ENCODE measurements at regions not wholly inside any gene's neighbourhood (a gene's known extent, or its start where the extent isn't known, plus 50 kb on each side); places are given as distances from the start of the nearest gene placed in this dataset.

- peak; percentile 9 for DNase-seq (ENCODE audit: low read depth)
These were observed 200.3 kb downstream of the TLE1 start for GRCh38 chr9:81489046-81489445.

DNA sequence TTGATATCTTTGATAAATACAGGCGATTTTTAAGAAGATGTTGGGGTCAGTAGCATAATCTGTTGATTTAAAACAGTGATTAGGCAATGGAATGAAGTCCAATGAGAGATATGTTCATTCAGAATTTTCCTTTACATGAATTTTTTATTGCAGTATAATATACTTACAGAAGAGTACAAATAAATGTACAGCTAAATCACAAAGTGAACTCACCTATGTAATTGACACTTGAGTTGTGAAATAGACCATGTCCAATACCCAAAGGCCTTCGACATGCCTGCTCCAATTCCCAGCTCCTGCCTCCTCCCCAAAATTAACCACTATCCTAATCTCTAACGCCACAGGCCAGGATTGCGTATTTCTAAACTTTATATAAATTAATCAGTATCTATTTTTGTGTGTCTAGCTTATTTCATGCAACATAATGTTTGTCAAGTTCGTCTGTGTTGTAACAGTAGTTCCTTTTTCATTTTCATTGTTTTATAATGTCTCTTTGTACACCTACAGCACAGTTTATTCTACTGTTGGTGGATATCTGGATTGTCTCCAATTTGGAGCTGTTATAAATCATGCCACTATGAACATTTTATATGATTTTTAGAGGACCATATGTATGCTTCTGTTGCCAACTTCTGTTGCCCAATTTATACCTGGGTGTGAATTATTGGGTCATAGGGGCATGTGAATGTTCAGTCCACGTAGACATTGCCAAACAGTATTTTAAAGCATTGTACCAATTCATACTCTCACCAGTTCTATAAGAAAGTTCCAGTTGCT lies 208.3 kb downstream of the TLE1 start:
- DNase-seq (ENCODE audit: low read depth): no peak

DNA sequence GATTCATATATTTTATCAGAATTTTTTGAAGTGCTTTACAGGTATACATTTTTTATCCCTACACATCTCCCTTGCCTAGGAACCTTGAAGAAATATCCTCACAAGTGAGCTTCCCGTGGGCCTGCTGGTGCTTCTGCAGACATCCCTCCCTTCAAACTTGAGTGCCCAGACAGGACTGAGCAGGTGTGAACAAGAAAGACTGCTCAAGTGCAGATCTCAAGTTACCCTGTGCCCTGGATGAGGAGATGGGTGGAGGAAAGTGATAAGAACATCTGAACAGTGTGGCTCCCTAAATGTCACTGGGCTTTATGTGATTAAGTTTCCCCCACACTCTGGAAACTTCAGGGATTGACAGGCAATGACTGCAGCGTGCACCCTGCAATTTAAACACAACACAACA lies 209.8 kb downstream of the TLE1 start:
- no peak for DNase-seq (ENCODE audit: low read depth)

DNA sequence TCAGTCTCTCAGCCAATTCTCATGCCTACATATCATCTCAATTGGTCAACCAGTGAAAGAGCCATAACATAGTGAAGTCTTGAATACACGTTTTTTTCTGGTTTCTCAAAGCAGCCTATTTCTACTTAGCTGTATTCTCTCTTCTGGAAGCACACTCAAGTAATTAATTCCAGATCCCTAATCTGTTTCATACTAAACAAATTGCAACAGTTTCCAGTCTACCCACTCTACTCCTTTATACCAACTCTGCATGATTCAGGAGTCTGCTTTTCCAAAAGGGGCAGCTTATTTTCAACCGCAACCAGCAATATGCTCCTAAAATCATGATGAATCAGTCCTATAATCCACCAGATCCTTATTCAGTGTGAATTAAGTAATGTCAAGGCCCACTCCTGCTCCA lies 211.7 kb downstream of the TLE1 start:
- DNase-seq (ENCODE audit: low read depth): peak; percentile 52

DNA sequence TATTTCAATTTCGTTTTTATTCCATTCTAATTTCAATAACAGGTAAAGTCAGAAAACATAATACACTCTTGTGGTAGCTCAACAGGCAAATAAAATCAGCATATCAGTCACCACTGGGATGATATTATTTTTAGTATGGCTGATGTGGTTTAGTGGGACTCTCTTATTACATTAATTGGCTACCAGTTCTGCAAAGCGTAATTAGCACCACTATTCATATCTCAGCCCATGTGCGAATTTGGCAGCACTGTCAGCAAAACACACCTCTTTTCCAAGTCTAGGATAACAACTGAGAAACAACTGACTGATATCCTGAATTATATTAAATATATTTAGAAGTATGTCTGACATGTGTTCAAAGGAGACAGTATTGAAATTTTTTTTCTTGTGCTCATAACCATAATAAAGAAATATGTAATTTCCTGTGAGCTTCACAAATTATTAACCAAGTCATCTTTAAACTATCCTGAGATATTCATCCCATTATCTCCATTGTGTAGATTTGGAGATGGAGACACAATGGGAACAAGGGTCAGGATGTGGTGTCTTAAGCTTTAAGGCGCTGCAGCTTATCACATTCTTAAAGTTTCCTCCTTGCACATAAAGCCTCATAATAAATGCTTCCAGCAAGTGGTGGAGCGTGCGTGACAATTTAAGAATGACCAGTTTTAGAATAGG lies 212.4 kb downstream of the TLE1 start:
- no peak for DNase-seq (ENCODE audit: low read depth)

GRCh38 chr9:81474792-81475191 lies 214.6 kb downstream of the TLE1 start:
- DNase-seq (ENCODE audit: low read depth): no peak

DNA sequence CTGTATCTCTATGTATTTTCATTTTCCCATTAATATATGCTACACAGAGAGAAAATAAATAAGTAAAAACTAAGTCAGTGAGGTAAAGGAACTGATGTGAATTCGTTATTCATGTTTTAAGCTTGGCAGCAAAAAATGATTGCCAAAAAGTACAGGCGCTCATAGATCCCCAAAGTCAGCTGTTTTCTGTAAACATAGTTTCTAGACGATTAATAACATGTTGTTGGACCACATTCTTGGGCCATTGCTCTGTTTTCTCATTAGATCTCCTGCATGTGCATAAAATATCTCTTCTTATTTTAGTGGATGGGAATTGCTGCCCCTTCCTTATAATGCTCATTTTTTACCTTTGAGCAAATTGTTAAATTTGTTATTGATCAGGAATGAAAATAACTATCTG lies 215.2 kb downstream of the TLE1 start:
- DNase-seq (ENCODE audit: low read depth): no peak

DNA sequence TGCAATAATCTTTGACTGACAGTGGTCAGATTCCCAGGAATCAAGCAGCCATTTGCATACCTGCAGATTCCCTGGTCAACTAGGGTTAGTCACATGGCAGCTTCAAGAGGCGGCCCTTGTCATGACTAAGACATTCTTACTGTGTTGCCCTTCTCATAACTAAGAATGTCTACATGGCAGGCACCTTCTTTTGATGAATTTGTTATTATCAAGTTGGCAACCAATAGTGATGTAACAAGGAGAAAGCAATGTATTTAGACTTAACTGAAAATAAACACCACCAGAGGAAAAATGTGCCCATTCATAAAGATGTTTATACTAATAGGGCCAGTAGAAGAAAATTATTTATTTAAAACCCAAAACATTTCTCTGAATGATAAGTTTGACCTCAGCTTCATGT lies 215.6 kb downstream of the TLE1 start:
- DNase-seq (ENCODE audit: low read depth): no peak

DNA sequence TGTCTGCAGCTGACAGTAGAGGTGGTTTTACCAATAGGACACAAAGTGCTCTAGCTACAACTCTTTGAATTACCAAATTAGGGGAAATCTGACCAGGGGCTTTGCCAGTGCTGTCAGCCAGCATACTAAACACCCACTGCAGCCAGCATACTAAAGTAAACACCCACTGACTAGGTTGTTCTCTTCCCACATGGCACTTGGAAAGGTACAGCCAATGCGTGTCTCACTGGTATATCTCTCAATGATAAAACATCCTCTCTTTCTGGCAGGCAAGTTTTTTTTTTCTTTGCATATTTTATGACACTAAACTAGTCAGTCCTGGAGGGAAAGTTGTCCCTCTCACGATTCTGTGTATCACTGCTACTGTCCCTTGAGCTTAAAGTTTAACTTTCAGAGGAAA lies 216.1 kb downstream of the TLE1 start:
- DNase-seq (ENCODE audit: low read depth): no peak

DNA sequence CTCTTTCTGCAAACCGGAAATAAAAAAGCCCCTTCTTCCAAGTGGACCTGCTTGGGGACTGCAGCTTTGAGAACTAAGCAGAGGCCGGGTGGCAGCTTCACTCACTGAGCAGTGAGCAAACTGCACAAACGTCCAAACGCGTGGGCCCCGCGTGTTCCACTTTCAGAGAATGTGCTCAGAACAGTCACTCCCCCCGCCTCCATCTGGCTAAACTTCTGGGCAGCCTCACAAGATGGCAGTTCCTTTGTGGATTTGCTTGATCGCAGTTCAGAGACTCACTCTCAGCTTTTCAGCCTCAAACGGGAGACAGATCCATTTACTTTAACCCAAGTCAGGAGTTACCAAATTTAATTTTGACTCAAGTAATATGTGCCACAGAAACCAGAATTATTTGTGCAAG lies 216.6 kb downstream of the TLE1 start:
- DNase-seq (ENCODE audit: low read depth): no peak

- no peak for DNase-seq (ENCODE audit: low read depth)
These were observed 218.5 kb downstream of the TLE1 start for GRCh38 chr9:81470864-81471263.

GRCh38 chr9:81468084-81468595 lies 221.2 kb downstream of the TLE1 start:
- DNase-seq (ENCODE audit: low read depth): no peak

- no peak for DNase-seq (ENCODE audit: low read depth)
These were observed 222.4 kb downstream of the TLE1 start for GRCh38 chr9:81466981-81467380.

GRCh38 chr9:81465468-81466011 lies 223.8 kb downstream of the TLE1 start:
- peak; percentile 75 for DNase-seq (ENCODE audit: low read depth)

DNA sequence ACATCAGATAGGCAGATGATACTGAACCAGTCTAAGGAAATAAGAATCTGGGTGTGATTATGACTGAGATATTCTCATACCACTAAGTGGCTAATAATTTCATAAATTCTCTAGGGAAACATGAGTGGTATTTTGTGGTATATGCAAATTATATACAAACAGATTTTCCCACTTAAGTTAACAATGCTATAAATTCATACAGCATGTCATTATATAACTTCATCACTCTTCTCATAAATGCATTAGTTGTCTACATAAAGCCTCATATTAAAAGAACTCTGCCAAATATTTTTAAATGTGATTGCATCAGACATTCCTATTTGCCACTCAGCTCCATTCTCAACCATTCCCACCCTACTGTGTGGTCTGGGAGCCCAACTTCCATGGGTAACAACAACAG lies 226.5 kb downstream of the TLE1 start:
- DNase-seq (ENCODE audit: low read depth): no peak

GRCh38 chr9:81461196-81461595 lies 228.2 kb downstream of the TLE1 start:
- DNase-seq (ENCODE audit: low read depth): peak; percentile 62

GRCh38 chr9:81460693-81461092 lies 228.7 kb downstream of the TLE1 start:
- no peak for DNase-seq (ENCODE audit: low read depth)

- no peak for DNase-seq (ENCODE audit: low read depth)
These were observed 229.8 kb downstream of the TLE1 start for GRCh38 chr9:81459591-81459990.

DNA sequence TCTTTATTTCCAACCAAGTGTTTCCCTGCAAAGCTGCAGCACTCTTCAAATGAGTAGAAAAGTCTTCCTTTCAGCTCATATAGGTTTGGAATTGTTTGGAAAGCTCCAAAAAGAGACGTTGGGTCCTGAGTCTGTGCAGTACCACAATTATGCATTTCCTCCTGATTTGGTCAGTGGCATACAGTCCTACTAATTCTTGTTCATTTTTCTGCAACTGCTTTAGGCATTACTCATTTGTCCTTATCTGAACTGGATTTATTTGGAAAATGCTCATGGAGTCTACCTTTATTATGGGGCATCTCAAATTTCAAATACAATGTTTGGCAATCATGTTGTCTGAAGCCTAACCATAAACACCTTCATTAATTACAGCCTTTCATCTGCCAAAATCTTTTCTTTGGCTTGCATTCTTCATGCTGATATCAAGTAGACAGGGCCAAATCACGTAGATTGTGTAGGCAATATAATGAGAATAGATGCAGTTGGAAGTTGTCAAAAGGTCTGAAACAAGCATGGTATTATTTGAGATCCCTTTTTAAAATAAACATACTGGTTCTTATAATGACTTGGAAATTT lies 232.8 kb downstream of the TLE1 start:
- DNase-seq (ENCODE audit: low read depth): peak; percentile 72

DNA sequence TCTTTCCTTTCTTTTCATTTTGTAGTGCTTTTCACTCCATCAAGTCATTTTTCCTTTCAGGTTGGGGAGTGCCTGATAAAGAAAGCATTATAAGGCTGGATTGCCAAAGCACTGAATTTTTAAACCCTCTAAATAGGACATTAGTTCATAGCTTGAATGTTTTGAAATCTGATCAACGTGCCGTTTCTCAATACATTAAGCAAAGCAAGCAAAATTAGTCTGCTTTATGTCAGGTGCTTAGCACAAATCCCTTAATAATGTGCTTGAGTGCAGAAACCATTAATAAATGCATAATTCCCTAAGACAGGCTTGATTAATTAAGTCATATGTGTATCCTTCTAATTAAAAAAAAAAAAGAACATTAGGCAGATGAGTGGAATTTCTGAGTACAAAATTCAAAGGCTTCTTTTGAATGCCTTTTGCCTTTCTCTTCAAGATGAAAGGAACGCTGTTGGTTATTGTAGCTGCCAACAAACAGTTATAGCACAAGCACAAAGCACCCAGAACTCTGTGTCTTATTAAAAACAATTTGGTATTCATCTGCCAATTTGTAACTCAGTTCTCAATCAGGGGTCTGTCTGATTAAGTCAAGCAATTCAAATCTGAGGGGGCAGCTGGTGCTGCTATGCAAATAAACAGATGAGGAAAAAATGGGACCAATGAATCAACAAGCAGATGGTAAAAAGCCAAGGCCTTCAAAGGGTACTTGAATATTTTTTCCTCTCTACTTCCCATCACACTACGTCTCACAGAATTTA lies 233.7 kb downstream of the TLE1 start:
- DNase-seq (ENCODE audit: low read depth): no peak

- DNase-seq (ENCODE audit: low read depth): no peak
These were observed 243.9 kb downstream of the TLE1 start for GRCh38 chr9:81445331-81445921.

GRCh38 chr9:81431641-81432040 lies 257.7 kb downstream of the TLE1 start:
- DNase-seq (ENCODE audit: low read depth): peak; percentile 96

Data from RPMI7951 (cell line).